Astrocyte (in vitro differentiated cells and primary cell): ENCODE measurements at regions not wholly inside any gene's neighbourhood (a gene's known extent, or its start where the extent isn't known, plus 50 kb on each side); places are given as distances from the start of the nearest gene placed in this dataset.

Experiments
- EZH2 ChIP-seq: IDR thresholded peaks from 2 replicates; pipeline ENCODE4 v1.6.1; 2012; ENCODE audit warnings: mild to moderate bottlenecking, low read length, inconsistent platforms; ENCODE audit not compliant: insufficient read depth
- TF ChIP-seq, protein P1 (sequence below): IDR thresholded peaks from 2 replicates; pipeline ENCODE4 v1.5.1; 2011; ENCODE audit warnings: low read depth, mild to moderate bottlenecking, inconsistent platforms, low read length, moderate library complexity; ENCODE audit not compliant: insufficient read depth

DNA sequence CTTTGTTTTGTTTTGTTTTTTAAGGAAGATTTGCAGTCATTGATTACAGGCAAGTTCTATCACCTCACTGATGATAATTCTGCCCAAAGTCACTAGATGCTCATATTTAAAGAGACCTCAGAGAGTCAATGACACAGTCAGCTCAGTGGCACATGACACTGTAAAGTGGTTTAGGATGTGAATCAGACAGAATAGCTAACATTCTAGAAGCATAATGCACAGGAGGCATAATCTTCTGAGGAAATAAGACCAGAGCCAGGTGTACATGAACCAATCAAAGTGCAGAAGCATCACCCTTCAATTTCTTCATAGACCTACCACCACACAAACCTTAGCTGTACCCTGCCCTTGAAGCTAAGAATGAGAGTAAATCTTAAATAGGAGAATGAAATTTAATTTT lies 268.5 kb downstream of the BRINP2 start:
- TF ChIP-seq, protein P1, sequence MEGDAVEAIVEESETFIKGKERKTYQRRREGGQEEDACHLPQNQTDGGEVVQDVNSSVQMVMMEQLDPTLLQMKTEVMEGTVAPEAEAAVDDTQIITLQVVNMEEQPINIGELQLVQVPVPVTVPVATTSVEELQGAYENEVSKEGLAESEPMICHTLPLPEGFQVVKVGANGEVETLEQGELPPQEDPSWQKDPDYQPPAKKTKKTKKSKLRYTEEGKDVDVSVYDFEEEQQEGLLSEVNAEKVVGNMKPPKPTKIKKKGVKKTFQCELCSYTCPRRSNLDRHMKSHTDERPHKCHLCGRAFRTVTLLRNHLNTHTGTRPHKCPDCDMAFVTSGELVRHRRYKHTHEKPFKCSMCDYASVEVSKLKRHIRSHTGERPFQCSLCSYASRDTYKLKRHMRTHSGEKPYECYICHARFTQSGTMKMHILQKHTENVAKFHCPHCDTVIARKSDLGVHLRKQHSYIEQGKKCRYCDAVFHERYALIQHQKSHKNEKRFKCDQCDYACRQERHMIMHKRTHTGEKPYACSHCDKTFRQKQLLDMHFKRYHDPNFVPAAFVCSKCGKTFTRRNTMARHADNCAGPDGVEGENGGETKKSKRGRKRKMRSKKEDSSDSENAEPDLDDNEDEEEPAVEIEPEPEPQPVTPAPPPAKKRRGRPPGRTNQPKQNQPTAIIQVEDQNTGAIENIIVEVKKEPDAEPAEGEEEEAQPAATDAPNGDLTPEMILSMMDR, result no peak
- no peak for TF ChIP-seq EZH2
